Neural progenitor cell (in vitro differentiated cells): ENCODE measurements at regions not wholly inside any gene's neighbourhood (a gene's known extent, or its start where the extent isn't known, plus 50 kb on each side); places are given as distances from the start of the nearest gene placed in this dataset.

Experiments
- DNase-seq: peaks from one replicate; pipeline ENCODE4 v3.0.0-alpha.2; 2016; ENCODE audit warnings: low spot score
- H2AFZ ChIP-seq: fragments of 200-600 bp; sonication (generic); replicated peaks from 2 replicates; pipeline ENCODE4 v1.6.1; 2016; ENCODE audit warnings: antibody characterized with exemption
- H3F3A ChIP-seq: fragments of 200-600 bp; sonication (generic); 2 replicates; pipeline ENCODE4 v1.6.1; 2016; ENCODE audit warnings: antibody characterized with exemption, low read depth
- H3K27ac ChIP-seq: fragments of 200-600 bp; sonication (generic); 2 replicates; pipeline ENCODE4 v1.5.1; 2016; ENCODE audit warnings: mild to moderate bottlenecking
- H3K27me3 ChIP-seq: fragments of 200-600 bp; sonication (generic); 2 replicates; pipeline ENCODE4 v1.6.1; 2016; ENCODE audit warnings: mild to moderate bottlenecking, moderate library complexity
- H3K36me3 ChIP-seq: fragments of 200-600 bp; sonication (generic); 2 replicates; pipeline ENCODE4 v1.5.1; 2016
- H3K4me1 ChIP-seq: fragments of 200-600 bp; sonication (generic); 2 replicates; pipeline ENCODE4 v1.6.1; 2016; ENCODE audit warnings: mixed run types
- H3K4me2 ChIP-seq: fragments of 200-600 bp; sonication (generic); 2 replicates; pipeline ENCODE4 v1.6.1; 2016
- H3K4me3 ChIP-seq: fragments of 200-600 bp; sonication (generic); 2 replicates; pipeline ENCODE4 v1.5.1; 2016
- H3K79me2 ChIP-seq: fragments of 200-600 bp; sonication (generic); 2 replicates; pipeline ENCODE4 v1.6.1; 2016; ENCODE audit warnings: low read depth
- H3K9ac ChIP-seq: fragments of 200-600 bp; sonication (generic); 2 replicates; pipeline ENCODE4 v1.6.1; 2016
- H3K9me3 ChIP-seq: fragments of 200-600 bp; sonication (generic); 2 replicates; pipeline ENCODE4 v1.5.1; 2016; ENCODE audit warnings: low read depth
- H4K20me1 ChIP-seq: fragments of 200-600 bp; sonication (generic); 2 replicates; pipeline ENCODE4 v1.6.1; 2016; ENCODE audit warnings: low read depth
- H3K27ac Mint-ChIP-seq: 3 replicates; pipeline ENCODE4 v1.8.0; 2021; ENCODE audit warnings: mixed read lengths
- H3K27me3 Mint-ChIP-seq: 2 replicates; pipeline ENCODE4 v1.8.0; 2022; ENCODE audit warnings: low read depth, mild to moderate bottlenecking, inconsistent platforms, moderate library complexity, mixed read lengths; ENCODE audit not compliant: insufficient read depth
- H3K36me3 Mint-ChIP-seq: 3 replicates; pipeline ENCODE4 v1.8.0; 2021; ENCODE audit warnings: mixed read lengths
- H3K4me1 Mint-ChIP-seq: 3 replicates; pipeline ENCODE4 v1.8.0; 2021; ENCODE audit warnings: mixed read lengths
- H3K4me3 Mint-ChIP-seq: 3 replicates; pipeline ENCODE4 v1.8.0; 2021; ENCODE audit warnings: mild to moderate bottlenecking, moderate library complexity, mixed read lengths
- H3K9me3 Mint-ChIP-seq: 3 replicates; pipeline ENCODE4 v1.8.0; 2020; ENCODE audit warnings: mixed read lengths
- CTCF ChIP-seq: fragments of 200-600 bp; sonication (generic); IDR thresholded peaks from 2 replicates; pipeline ENCODE4 v1.5.1; 2017; ENCODE audit warnings: antibody characterized with exemption, mild to moderate bottlenecking
- EZH2 ChIP-seq: fragments of 200-600 bp; sonication (generic); IDR thresholded peaks from 2 replicates; pipeline ENCODE4 v1.6.1; 2017; ENCODE audit warnings: antibody characterized with exemption, mild to moderate bottlenecking, moderate library complexity
- EZH2phosphoT487 ChIP-seq: fragments of 200-600 bp; sonication (generic); IDR thresholded peaks from 2 replicates; pipeline ENCODE4 v1.6.1; 2017; ENCODE audit warnings: antibody characterized with exemption

DNA sequence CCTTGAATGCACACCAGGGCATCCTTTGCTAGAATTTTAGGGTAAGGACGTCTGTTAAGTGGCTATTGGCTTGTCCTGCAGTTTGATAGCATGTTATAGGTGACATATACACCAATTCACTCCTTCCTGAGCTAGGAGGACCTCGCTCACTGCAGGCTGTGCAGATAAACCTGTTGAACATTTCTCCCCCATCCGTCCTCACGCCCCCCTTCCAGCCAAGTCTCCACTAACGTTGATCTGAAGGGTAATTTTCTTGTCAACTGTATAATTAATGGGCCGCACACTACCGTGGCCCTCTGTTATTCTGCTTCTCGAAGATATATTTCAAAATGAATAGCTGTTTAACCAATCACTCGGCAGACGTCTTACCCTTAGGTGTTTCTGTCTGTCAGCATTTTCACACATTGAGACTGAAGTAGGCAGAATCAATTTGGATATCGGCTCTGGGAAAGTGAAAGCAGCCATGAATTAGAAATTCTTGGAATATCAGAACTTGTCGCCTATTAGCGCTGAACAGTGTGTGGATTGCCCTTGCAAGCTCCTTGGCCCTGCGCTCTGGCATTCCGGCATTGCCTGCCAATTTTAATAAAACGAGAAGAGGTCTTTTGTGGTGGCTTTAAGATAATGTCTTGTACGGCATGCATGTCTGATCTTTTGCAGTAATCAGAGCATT, 905.3 kb downstream of the TYW1 start:
- no peak overlapping the region for H3K4me3 ChIP-seq
- no peak for TF ChIP-seq EZH2
- no peak for TF ChIP-seq EZH2phosphoT487
- no peak for TF ChIP-seq CTCF
- H3K4me1 Mint-ChIP-seq: no peaks in the 10 kb centered on the region
- no peaks in the 10 kb centered on the region for H3K79me2 ChIP-seq
- H3K27me3 ChIP-seq: no peaks in the 10 kb centered on the region
- no peak overlapping the region for H3K4me3 Mint-ChIP-seq
- no peak overlapping the region for H3K27ac Mint-ChIP-seq
- H3K9me3 ChIP-seq: no peaks in the 10 kb centered on the region
- DNase-seq: no peak
- no peaks in the 10 kb centered on the region for H3K27me3 Mint-ChIP-seq
- no peak overlapping the region for H2AFZ ChIP-seq
- no peak overlapping the region for H3K4me2 ChIP-seq
- no peaks in the 10 kb centered on the region for H3K4me1 ChIP-seq
- no peak overlapping the region for H3K9ac ChIP-seq
- no peaks in the 10 kb centered on the region for H3K36me3 ChIP-seq
- H3F3A ChIP-seq: no peaks in the 10 kb centered on the region
- no peaks in the 10 kb centered on the region for H4K20me1 ChIP-seq
- H3K9me3 Mint-ChIP-seq: peaks cover 2% of the 10 kb centered on the region
- H3K27ac ChIP-seq: no peak overlapping the region
- no peaks in the 10 kb centered on the region for H3K36me3 Mint-ChIP-seq

GRCh38 chr7:67907792-67908191, 911.2 kb downstream of the TYW1 start:
- no peaks in the 10 kb centered on the region for H3K36me3 ChIP-seq
- no peak overlapping the region for H3K9ac ChIP-seq
- H3K79me2 ChIP-seq: no peaks in the 10 kb centered on the region
- no peak overlapping the region for H3K27ac Mint-ChIP-seq
- H3K4me3 ChIP-seq: no peak overlapping the region
- no peaks in the 10 kb centered on the region for H3K27me3 ChIP-seq
- H3K27me3 Mint-ChIP-seq: no peaks in the 10 kb centered on the region
- H3K9me3 ChIP-seq: no peaks in the 10 kb centered on the region
- no peak for DNase-seq
- no peak overlapping the region for H3K27ac ChIP-seq
- no peak overlapping the region for H2AFZ ChIP-seq
- H3K4me2 ChIP-seq: no peak overlapping the region
- H3K4me1 ChIP-seq: no peaks in the 10 kb centered on the region
- no peak overlapping the region for H3K4me3 Mint-ChIP-seq
- H4K20me1 ChIP-seq: no peaks in the 10 kb centered on the region
- H3K9me3 Mint-ChIP-seq: no peaks in the 10 kb centered on the region
- no peak for TF ChIP-seq CTCF
- no peak for TF ChIP-seq EZH2
- no peak for TF ChIP-seq EZH2phosphoT487
- H3K36me3 Mint-ChIP-seq: no peaks in the 10 kb centered on the region
- no peaks in the 10 kb centered on the region for H3K4me1 Mint-ChIP-seq
- H3F3A ChIP-seq: no peaks in the 10 kb centered on the region

DNA sequence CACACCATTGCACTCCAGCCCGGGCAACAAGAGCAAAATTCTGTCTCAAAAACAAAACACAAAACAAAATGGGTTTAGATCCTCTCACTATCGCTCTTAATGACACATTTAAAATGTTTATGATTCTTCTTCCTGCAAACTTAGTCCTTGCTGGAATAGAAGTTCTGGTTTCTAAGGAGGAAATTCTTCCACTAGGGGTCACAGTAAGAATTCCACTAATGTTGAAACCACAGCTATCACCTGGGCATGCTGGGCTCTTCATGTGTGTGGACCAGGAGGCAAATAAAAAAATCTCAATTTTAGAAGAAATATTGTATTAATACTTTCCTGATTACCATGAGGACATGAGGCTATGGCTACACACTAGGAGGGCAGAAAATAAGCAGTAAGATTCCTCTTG, 915.8 kb downstream of the TYW1 start:
- H3K36me3 ChIP-seq: no peaks in the 10 kb centered on the region
- H3K27ac Mint-ChIP-seq: no peak overlapping the region
- no peaks in the 10 kb centered on the region for H3K4me1 Mint-ChIP-seq
- H3F3A ChIP-seq: no peaks in the 10 kb centered on the region
- no peaks in the 10 kb centered on the region for H3K27me3 Mint-ChIP-seq
- no peaks in the 10 kb centered on the region for H4K20me1 ChIP-seq
- H2AFZ ChIP-seq: no peak overlapping the region
- H3K36me3 Mint-ChIP-seq: no peaks in the 10 kb centered on the region
- no peaks in the 10 kb centered on the region for H3K9me3 ChIP-seq
- no peak overlapping the region for H3K9ac ChIP-seq
- no peaks in the 10 kb centered on the region for H3K79me2 ChIP-seq
- TF ChIP-seq EZH2phosphoT487 (no peak), CTCF (no peak), EZH2 (no peak)
- H3K27ac ChIP-seq: no peak overlapping the region
- no peak for DNase-seq
- no peaks in the 10 kb centered on the region for H3K9me3 Mint-ChIP-seq
- no peak overlapping the region for H3K4me3 Mint-ChIP-seq
- H3K4me3 ChIP-seq: no peak overlapping the region
- no peak overlapping the region for H3K4me2 ChIP-seq
- no peaks in the 10 kb centered on the region for H3K27me3 ChIP-seq
- H3K4me1 ChIP-seq: no peaks in the 10 kb centered on the region
